ENCODE measurements at regions not wholly inside any gene's neighbourhood (a gene's known extent, or its start where the extent isn't known, plus 50 kb on each side); places are given as distances from the start of the nearest gene placed in this dataset.

- TF ChIP-seq CTCF (IDR thresholded peaks at IDR 0.05): no peak
- TF ChIP-seq POLR2A (IDR thresholded peaks at IDR 0.05): peak; percentile 18
Measured at GRCh38 chr3:177827511-177828207, 630.4 kb upstream of the TBL1XR1 start.
